Glomerular endothelial cell (primary cell): ENCODE measurements at regions not wholly inside any gene's neighbourhood (a gene's known extent, or its start where the extent isn't known, plus 50 kb on each side); places are given as distances from the start of the nearest gene placed in this dataset.
"Not testable (repeated sequence)": the region's sequence is repeated elsewhere in the genome, so short reads cannot be mapped to it uniquely, and the experiment has no call there.

Source experiments
- DNase-seq: peaks from one replicate; pipeline ENCODE4 v3.0.0-alpha.2; 2011; ENCODE audit warnings: low read depth, low spot score; ENCODE audit errors: extremely low read depth

- DNase-seq = no peak
Observed at GRCh38 chr10:29702273-29703164, 67.7 kb upstream of the SVIL start.

- no peak for DNase-seq
Observed at GRCh38 chr10:29701306-29701705, 66.5 kb upstream of the SVIL start.

- DNase-seq = no peak
Observed at GRCh38 chr10:29699621-29700020, 64.8 kb upstream of the SVIL start.

GRCh38 chr10:29698773-29699490 lies 64.2 kb upstream of the SVIL start:
- DNase-seq = no peak

- DNase-seq = not testable (repeated sequence)
Observed at GRCh38 chr10:29696581-29696980, 61.8 kb upstream of the SVIL start.

DNA sequence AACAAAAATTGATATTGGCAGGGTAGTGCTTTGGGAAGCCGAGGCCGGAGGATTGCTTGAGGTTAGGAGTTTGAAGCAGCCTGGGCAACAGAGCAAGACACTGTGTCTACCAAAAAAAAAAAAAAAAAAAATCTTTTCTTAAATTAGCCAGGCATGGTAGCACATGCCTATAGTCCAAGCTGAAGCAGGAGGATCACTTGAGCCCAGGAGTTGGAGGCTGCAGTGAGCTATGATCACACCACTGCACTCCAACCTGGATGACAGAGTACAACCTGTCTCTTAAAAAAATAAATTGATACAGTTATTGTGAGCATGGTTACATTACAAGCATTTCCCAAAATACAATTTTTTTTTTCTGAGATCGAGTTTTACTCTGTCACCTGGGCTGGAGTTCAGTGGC lies 59.4 kb upstream of the SVIL start:
- no peak for DNase-seq

DNA sequence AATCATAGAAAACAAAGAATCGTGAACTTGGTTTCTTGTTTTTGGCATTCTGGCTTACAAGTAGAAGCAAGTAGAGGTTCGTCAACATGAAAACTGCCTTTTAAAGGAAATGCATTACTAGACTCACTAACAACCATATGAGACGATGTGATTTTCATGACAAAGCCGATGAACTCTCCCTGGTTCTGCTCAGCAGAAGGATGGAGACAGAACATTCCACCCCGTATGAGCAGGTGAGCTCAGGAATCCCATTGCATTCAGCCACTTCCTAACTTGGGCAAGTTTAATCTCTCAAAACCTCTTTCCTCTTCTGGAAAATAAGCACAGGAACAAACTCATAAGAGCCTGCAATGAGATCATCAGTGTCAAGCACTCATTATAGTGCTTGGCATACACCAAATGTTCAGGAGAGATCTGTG lies 57.4 kb upstream of the SVIL start:
- peak; percentile 77 for DNase-seq

- DNase-seq = peak; percentile 87
Observed at GRCh38 chr10:29691564-29692072, 56.8 kb upstream of the SVIL start.

GRCh38 chr10:29689001-29689400 lies 54.2 kb upstream of the SVIL start:
- peak; percentile 57 for DNase-seq

DNA sequence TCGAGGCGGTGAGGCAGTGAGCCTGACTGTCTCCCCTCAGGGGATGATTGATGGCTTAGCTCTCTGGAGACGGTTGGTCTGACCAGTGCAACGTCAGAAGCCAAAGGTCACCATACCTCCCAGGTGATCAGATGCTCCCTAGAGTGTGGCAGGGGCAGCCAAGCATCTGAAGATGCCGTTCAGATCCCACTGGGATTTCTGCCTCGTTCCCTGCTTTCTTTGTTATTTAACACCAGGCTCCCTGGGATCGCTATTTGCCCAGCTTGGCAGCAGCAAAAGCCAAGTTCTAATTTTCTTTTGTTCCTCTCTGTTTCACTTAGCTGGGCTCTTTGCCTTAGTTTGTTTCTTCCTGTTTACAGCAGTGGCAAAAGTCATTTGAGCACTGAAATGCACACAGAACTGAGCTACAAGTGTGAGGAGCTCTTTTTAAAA lies 53.5 kb upstream of the SVIL start:
- no peak for DNase-seq

GRCh38 chr10:29687421-29688164 lies 52.8 kb upstream of the SVIL start:
- no peak for DNase-seq

DNA sequence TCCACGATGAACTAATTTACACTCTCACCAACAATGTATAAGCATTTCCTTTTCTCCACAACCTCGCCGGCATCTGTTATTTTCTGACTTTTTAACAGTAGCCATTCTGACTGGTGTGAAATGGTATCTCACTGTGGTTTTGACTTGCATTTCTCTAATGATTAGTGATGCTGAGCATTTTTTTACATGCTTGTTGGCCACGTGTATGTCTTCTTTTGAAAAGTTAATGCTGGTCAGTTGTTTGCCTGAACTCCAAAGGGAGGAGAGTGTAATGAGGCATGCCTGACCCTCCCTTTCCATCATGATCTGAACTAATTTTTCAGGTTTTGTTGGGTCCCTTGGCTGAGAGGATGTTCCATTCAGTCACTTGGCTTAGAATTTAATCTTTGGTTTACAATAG lies 50.7 kb upstream of the SVIL start:
- no peak for DNase-seq
